ENCODE measurements at regions not wholly inside any gene's neighbourhood (a gene's known extent, or its start where the extent isn't known, plus 50 kb on each side); places are given as distances from the start of the nearest gene placed in this dataset.
A peak's percentile ranks its signal among the peaks of the same experiment; 100 is the strongest.

DNA sequence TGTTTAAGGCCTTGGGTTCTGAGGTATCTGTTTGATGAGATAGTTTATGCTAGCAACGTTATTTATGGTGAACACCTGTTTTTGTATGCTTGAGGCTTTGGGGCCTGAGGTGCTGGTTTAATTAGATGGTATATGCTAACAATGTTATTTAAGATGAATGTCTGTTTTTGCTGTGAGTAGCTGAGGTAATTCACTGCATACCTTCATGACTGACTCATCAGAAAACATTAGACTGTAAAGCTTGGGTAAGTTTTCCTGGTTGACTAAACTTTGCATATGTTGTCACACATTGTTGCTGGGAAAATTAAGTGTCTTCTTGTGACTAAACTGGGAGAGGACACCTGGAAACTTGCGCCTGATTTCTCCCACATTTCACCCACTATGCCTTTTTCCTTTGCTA lies 1026.6 kb downstream of the RAPGEF2 start:
- no peak for FAIRE-seq
- peak; percentile 11 for DNase-seq (ENCODE audit: low read depth, low spot score)
- Histone ChIP-seq H4K20me1 (ENCODE audit: control insufficient read depth, extremely low read depth, insufficient read depth, low read length) (no peaks in the 10 kb centered on the region), H3K9me3 (ENCODE audit: control insufficient read depth, low read depth, low read length) (peaks cover 2% of the 10 kb centered on the region), H3K9me1 (ENCODE audit: control insufficient read depth, extremely low read depth, insufficient read depth, low read length) (no peaks in the 10 kb centered on the region), H2AFZ (ENCODE audit: control insufficient read depth, low read length) (no peak overlapping the region), H3K79me2 (ENCODE audit: control insufficient read depth, insufficient read depth, low read length) (no peaks in the 10 kb centered on the region), H3K36me3 (ENCODE audit: control insufficient read depth in 2 of 2, extremely low read depth in 1 of 2, insufficient read depth in 2 of 2, low read length in 2 of 2) (no peaks in the 10 kb centered on the region), H3K4me2 (ENCODE audit: control insufficient read depth, extremely low read depth, insufficient read depth, low read depth, low read length) (no peak overlapping the region), H3K27me3 (ENCODE audit: control insufficient read depth, extremely low read depth, insufficient read depth, low read length) (no peaks in the 10 kb centered on the region), H3K27ac (ENCODE audit: control insufficient read depth, insufficient read depth, low read length) (peak overlapping the region; percentile 3), H3K4me3 (ENCODE audit: control insufficient read depth in 2 of 3, extremely low read depth in 1 of 3, insufficient read depth in 2 of 3, low read depth in 1 of 3, low read length in 3 of 3) (no peak overlapping the region), H3K9ac (ENCODE audit: control insufficient read depth, extremely low read depth, insufficient read depth, low read length) (no peak overlapping the region), H3K4me1 (ENCODE audit: control insufficient read depth, extremely low read depth, insufficient read depth, low read length) (no peaks in the 10 kb centered on the region)
- TF ChIP-seq, protein P1, sequence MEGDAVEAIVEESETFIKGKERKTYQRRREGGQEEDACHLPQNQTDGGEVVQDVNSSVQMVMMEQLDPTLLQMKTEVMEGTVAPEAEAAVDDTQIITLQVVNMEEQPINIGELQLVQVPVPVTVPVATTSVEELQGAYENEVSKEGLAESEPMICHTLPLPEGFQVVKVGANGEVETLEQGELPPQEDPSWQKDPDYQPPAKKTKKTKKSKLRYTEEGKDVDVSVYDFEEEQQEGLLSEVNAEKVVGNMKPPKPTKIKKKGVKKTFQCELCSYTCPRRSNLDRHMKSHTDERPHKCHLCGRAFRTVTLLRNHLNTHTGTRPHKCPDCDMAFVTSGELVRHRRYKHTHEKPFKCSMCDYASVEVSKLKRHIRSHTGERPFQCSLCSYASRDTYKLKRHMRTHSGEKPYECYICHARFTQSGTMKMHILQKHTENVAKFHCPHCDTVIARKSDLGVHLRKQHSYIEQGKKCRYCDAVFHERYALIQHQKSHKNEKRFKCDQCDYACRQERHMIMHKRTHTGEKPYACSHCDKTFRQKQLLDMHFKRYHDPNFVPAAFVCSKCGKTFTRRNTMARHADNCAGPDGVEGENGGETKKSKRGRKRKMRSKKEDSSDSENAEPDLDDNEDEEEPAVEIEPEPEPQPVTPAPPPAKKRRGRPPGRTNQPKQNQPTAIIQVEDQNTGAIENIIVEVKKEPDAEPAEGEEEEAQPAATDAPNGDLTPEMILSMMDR (optimal IDR thresholded peaks at IDR 0.05 in 1 of 3, IDR thresholded peaks at IDR 0.05 in 1 of 3, conservative IDR thresholded peaks at IDR 0.05 in 1 of 3; ENCODE audit: extremely low read depth in 1 of 3, insufficient read depth in 2 of 3, low read length in 3 of 3) = no peak
- TF ChIP-seq EZH2 (IDR thresholded peaks at IDR 0.05; ENCODE audit: low read length) = no peak
- dilution Hi-C loops (cut with MboI; ENCODE audit: extremely low pct_ligation_motif_present, low sequenced_read_pairs) = no loop called here

DNA sequence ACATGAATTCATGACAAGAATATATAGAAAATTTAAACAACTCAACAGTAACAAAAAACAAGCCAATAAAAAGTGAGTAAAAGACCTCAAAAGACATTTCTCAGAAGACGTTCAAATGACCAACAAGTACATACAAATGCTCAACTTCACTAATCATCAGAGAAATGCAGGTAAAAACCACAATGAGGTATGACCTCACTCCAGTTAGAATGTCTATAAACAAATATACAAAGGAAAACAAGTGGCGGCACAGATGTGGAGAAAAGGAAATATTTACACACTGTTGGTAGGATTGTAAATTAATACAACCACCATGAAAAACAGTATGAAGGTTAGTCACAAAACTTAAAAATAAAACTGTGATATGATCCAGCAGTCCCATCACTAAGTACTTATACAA lies 1033.1 kb downstream of the RAPGEF2 start:
- Histone ChIP-seq H3K4me1 (ENCODE audit: control insufficient read depth, extremely low read depth, insufficient read depth, low read length) (no peaks in the 10 kb centered on the region), H3K79me2 (ENCODE audit: control insufficient read depth, insufficient read depth, low read length) (no peaks in the 10 kb centered on the region), H3K27ac (ENCODE audit: control insufficient read depth, insufficient read depth, low read length) (no peak overlapping the region), H3K27me3 (ENCODE audit: control insufficient read depth, extremely low read depth, insufficient read depth, low read length) (no peaks in the 10 kb centered on the region), H3K9me3 (ENCODE audit: control insufficient read depth, low read depth, low read length) (peaks cover 2% of the 10 kb centered on the region), H4K20me1 (ENCODE audit: control insufficient read depth, extremely low read depth, insufficient read depth, low read length) (no peaks in the 10 kb centered on the region), H3K4me2 (ENCODE audit: control insufficient read depth, extremely low read depth, insufficient read depth, low read depth, low read length) (no peak overlapping the region), H2AFZ (ENCODE audit: control insufficient read depth, low read length) (no peak overlapping the region), H3K9ac (ENCODE audit: control insufficient read depth, extremely low read depth, insufficient read depth, low read length) (no peak overlapping the region), H3K9me1 (ENCODE audit: control insufficient read depth, extremely low read depth, insufficient read depth, low read length) (no peaks in the 10 kb centered on the region), H3K36me3 (ENCODE audit: control insufficient read depth in 2 of 2, extremely low read depth in 1 of 2, insufficient read depth in 2 of 2, low read length in 2 of 2) (no peaks in the 10 kb centered on the region), H3K4me3 (ENCODE audit: control insufficient read depth in 2 of 3, extremely low read depth in 1 of 3, insufficient read depth in 2 of 3, low read depth in 1 of 3, low read length in 3 of 3) (no peak overlapping the region)
- dilution Hi-C loops (cut with MboI; ENCODE audit: extremely low pct_ligation_motif_present, low sequenced_read_pairs) = no loop called here
- DNase-seq (ENCODE audit: low read depth, low spot score) (no peak), FAIRE-seq (no peak)
- TF ChIP-seq, protein P1 (optimal IDR thresholded peaks at IDR 0.05 in 1 of 3, IDR thresholded peaks at IDR 0.05 in 1 of 3, conservative IDR thresholded peaks at IDR 0.05 in 1 of 3; ENCODE audit: extremely low read depth in 1 of 3, insufficient read depth in 2 of 3, low read length in 3 of 3) = no peak
- no peak for TF ChIP-seq EZH2 (IDR thresholded peaks at IDR 0.05; ENCODE audit: low read length)

Measured in keratinocyte (primary cell).